Heart left ventricle (tissue), 16 donors: ENCODE measurements at regions not wholly inside any gene's neighbourhood (a gene's known extent, or its start where the extent isn't known, plus 50 kb on each side); places are given as distances from the start of the nearest gene placed in this dataset.

Experiments
- ATAC-seq, 4 donors: fragments of 200-7000 bp; cut with Tn5 transposase; one replicate each; pipeline ENCODE4 v1.9.1; 2020 to 2022; ENCODE audit warnings: moderate library complexity in 4 of 4, mild to moderate bottlenecking in 3 of 4, moderate number of reproducible peaks in 1 of 4
- DNase-seq, 5 donors: peaks; one replicate each; pipeline ENCODE4 v3.0.0-alpha.2; 2020
- H3K27ac ChIP-seq, 12 donors: fragments of 200-600 bp; sonication (generic) in 4 of 12; one replicate each; pipeline versions ENCODE4 v1.5.0 to v1.8.0; 2016 to 2022; ENCODE audit warnings: mild to moderate bottlenecking in 2 of 12
- H3K27me3 ChIP-seq, 9 donors: fragments of 200-600 bp; sonication (generic) in 2 of 9; one replicate each; pipeline versions ENCODE4 v1.5.1 to v1.8.0; 2016 to 2022; ENCODE audit warnings: mild to moderate bottlenecking in 3 of 9
- H3K36me3 ChIP-seq, 9 donors: fragments of 200-600 bp; sonication (generic) in 2 of 9; one replicate each; pipeline versions ENCODE4 v1.5.0 to v1.8.0; 2018 to 2022; ENCODE audit warnings: mild to moderate bottlenecking in 2 of 9
- H3K4me1 ChIP-seq, 12 donors: fragments of 200-600 bp; sonication (generic) in 4 of 12; one replicate each; pipeline versions ENCODE4 v1.5.0 to v1.8.0; 2016 to 2022; ENCODE audit warnings: mild to moderate bottlenecking in 3 of 12
- H3K4me3 ChIP-seq, 12 donors: fragments of 200-600 bp; sonication (generic) in 4 of 12; one replicate each; pipeline versions ENCODE4 v1.5.0 to v1.8.0; 2017 to 2022; ENCODE audit warnings: mild to moderate bottlenecking in 9 of 12, moderate library complexity in 4 of 12
- H3K9me3 ChIP-seq, 12 donors: fragments of 200-600 bp; sonication (generic) in 4 of 12; one replicate each; pipeline versions ENCODE4 v1.5.0 to v1.8.0; 2016 to 2022; ENCODE audit warnings: mild to moderate bottlenecking in 1 of 12
- CTCF ChIP-seq, 12 donors: fragments of 200-600 bp; sonication (generic) in 4 of 12; IDR thresholded peaks; one replicate each; pipeline versions ENCODE4 v1.5.0 to v1.8.0; 2018 to 2022; ENCODE audit warnings: antibody characterized with exemption in 12 of 12, mild to moderate bottlenecking in 5 of 12
- POLR2A ChIP-seq, 2 donors: fragments of 450-650 bp; IDR thresholded peaks; one replicate each; pipeline ENCODE4 v1.6.1; 2017; ENCODE audit warnings: antibody characterized with exemption in 2 of 2, mild to moderate bottlenecking in 2 of 2, moderate library complexity in 2 of 2
- WGBS, 4 donors: extraction: QIAGEN DNeasy Blood & Tissue Kit in 2 of 4; methylation state at CpG; one replicate each; pipeline versions ENCODE4 v1.1.5 to v1.1.7; 2013 to 2018; 5-methylcytosine and 5-hydroxymethylcytosine counted together
- intact Hi-C, 10 donors: fragments of 100-400 bp; cut with DNase I; formaldehyde crosslinking; loops; one replicate each; pipeline versions ENCODE4 v1.11.1 to v1.14.2; 2022
- donor health status: ischemic (EF 13 %, LVEDD 7.1; RV severe dilation, severe dysfunction).
- donor health status: healthy with polysubstance abuse.
- donor health status: DM: no; HTN: yes; CAD: no.
- donor health status: DM: no; HTN: no; CAD: no.
- donor health status: ischemic (EF 25% LVEDD 6.9; RV normal size, moderate dysfunction).
- donor health status: ischemic (EF 25% LVEDD 5.7; RV mildly dilated, moderate dysfunction).
- donor health status: healthy.
- donor health status: DM: yes; HTN: yes; CAD: no.
- donor health status: ischemic (EF 35%, LVEDD 5.7; RV mildly dilated, moderate dysfunction).
- donor health status: nonischemic (EF 11% LVEDD 7.7; RV severe dilation, severe dysfunction).
- donor health status: DM: yes; HTN: yes; CAD: no.
- donor health status: PGD.
- donor health status: ischemic (EF 29% LVEDD 5.4; RV normal size, mild dysfunction).
- donor health status: nonischemic (EF 23%, LVEDD 6.1; RV moderate dilation, normal function).

GRCh38 chr9:88798476-88798875, 192.8 kb upstream of the S1PR3 start:
- TF ChIP-seq CTCF (IDR thresholded peaks at IDR 0.05) (no peak), POLR2A (IDR thresholded peaks at IDR 0.05) (no peak)
- peaks cover 0 to 12% (median 0%) of the 10 kb centered on the region in 12 donors for H3K9me3 ChIP-seq
- ATAC-seq (no peak), DNase-seq (no peak)
- 95 to 100% (median 99%) methylated on average over 2 to 4 of the region's 4 CpGs for WGBS, 4 donors
- H3K27me3 ChIP-seq = peaks cover 0 to 21% (median 0%) of the 10 kb centered on the region in 9 donors
- H3K4me3 ChIP-seq = no peak overlapping the region
- intact Hi-C loops = no loop called here
- no peaks in the 10 kb centered on the region for H3K36me3 ChIP-seq
- H3K27ac ChIP-seq = no peak overlapping the region
- H3K4me1 ChIP-seq = peaks cover 0 to 16% (median 4%) of the 10 kb centered on the region in 12 donors

- Histone ChIP-seq H3K36me3 (no peaks in the 10 kb centered on the region), H3K27me3 (peaks cover 0 to 21% (median 0%) of the 10 kb centered on the region in 9 donors), H3K9me3 (peaks cover 0 to 12% (median 0%) of the 10 kb centered on the region in 12 donors), H3K4me3 (no peak overlapping the region), H3K27ac (no peak overlapping the region), H3K4me1 (peaks cover 0 to 18% (median 0%) of the 10 kb centered on the region in 12 donors)
- ATAC-seq = no peak
- WGBS, 4 donors = 63 to 69% (median 66%) methylated on average over 6 of the region's 6 CpGs
- intact Hi-C loops = no loop called here
- TF ChIP-seq POLR2A (IDR thresholded peaks at IDR 0.05) (no peak), CTCF (IDR thresholded peaks at IDR 0.05) (no peak)
- no peak for DNase-seq
Observed at GRCh38 chr9:88799541-88800328, 191.5 kb upstream of the S1PR3 start.

GRCh38 chr9:88800329-88800682, 191.0 kb upstream of the S1PR3 start:
- 63 to 72% (median 68%) methylated on average over 3 of the region's 3 CpGs for WGBS, 4 donors
- intact Hi-C loops = no loop called here
- Histone ChIP-seq H3K27ac (no peak overlapping the region), H3K9me3 (peaks cover 0 to 12% (median 0%) of the 10 kb centered on the region in 12 donors), H3K4me3 (no peak overlapping the region), H3K36me3 (no peaks in the 10 kb centered on the region), H3K4me1 (peaks cover 0 to 23% (median 0%) of the 10 kb centered on the region in 12 donors), H3K27me3 (peaks cover 0 to 21% (median 0%) of the 10 kb centered on the region in 9 donors)
- ATAC-seq (no peak), DNase-seq (no peak)
- no peak for TF ChIP-seq CTCF (IDR thresholded peaks at IDR 0.05)
- no peak for TF ChIP-seq POLR2A (IDR thresholded peaks at IDR 0.05)

GRCh38 chr9:88801214-88801796, 190.0 kb upstream of the S1PR3 start:
- ATAC-seq = no peak
- intact Hi-C loops = no loop called here
- TF ChIP-seq CTCF (IDR thresholded peaks at IDR 0.05) (no peak), POLR2A (IDR thresholded peaks at IDR 0.05) (no peak)
- peaks cover 0 to 9% (median 0%) of the 10 kb centered on the region in 12 donors for H3K9me3 ChIP-seq
- no peak overlapping the region for H3K27ac ChIP-seq
- 83 to 97% (median 85%) methylated on average over 2 of the region's 2 CpGs for WGBS, 4 donors
- peaks cover 0 to 30% (median 0%) of the 10 kb centered on the region in 12 donors for H3K4me1 ChIP-seq
- peaks cover 0 to 21% (median 0%) of the 10 kb centered on the region in 9 donors for H3K27me3 ChIP-seq
- no peak overlapping the region for H3K4me3 ChIP-seq
- no peaks in the 10 kb centered on the region for H3K36me3 ChIP-seq
- no peak for DNase-seq
